GM12891 (cell line): ENCODE measurements at regions not wholly inside any gene's neighbourhood (a gene's known extent, or its start where the extent isn't known, plus 50 kb on each side); places are given as distances from the start of the nearest gene placed in this dataset.

ENCODE experiments used
- DNase-seq: peaks from one replicate; pipeline ENCODE4 v3.0.0; 2011; ENCODE audit warnings: low spot score; ENCODE audit not compliant: insufficient read length
- FAIRE-seq: peaks from 2 replicates; lab custom pipeline; 2011; peaks lifted over from hg19 to GRCh38; lab: Jason Lieb, UNC
- PAX5 ChIP-seq: IDR thresholded peaks from 2 replicates; pipeline ENCODE4 v1.6.1; 2011; ENCODE audit warnings: low read length, moderate library complexity, mild to moderate bottlenecking; ENCODE audit not compliant: insufficient read depth, severe bottlenecking
- POLR2A ChIP-seq: IDR thresholded peaks from 2 replicates; pipeline ENCODE4 v1.6.1; 2011; ENCODE audit warnings: low read depth, low read length, control low read depth
- POLR2AphosphoS5 ChIP-seq: IDR thresholded peaks from 2 replicates; pipeline ENCODE4 v1.6.1; 2011; ENCODE audit warnings: low read depth, low read length, control low read depth
- POU2F2 ChIP-seq: IDR thresholded peaks from 2 replicates; pipeline ENCODE4 v1.6.1; 2011; ENCODE audit warnings: low read depth, mild to moderate bottlenecking, control low read depth, low read length, moderate library complexity
- SPI1 ChIP-seq: IDR thresholded peaks from 2 replicates; pipeline ENCODE4 v1.6.1; 2011; ENCODE audit warnings: low read depth, low read length, control low read depth
- TAF1 ChIP-seq: IDR thresholded peaks from 2 replicates; pipeline ENCODE4 v1.6.1; 2011; ENCODE audit warnings: low read depth, low read length, control low read depth

DNA sequence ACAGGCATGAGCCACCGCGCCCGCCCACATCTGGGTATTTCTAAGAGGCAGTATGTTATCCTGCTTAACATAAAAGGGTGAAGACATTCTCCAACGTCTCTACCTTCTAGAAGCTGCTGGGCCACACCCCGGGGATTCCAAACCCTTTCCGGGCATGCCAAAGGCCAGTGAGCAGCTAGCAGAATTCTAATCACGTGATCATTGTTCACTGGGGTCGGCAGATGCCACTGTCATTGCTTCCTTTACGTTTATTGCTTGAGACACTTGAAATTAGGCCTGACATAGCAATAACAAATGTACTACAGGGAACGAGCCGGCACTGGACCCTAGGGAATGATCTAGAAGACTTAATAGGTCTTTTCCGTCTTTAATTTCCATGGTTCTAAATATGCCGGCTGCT is 141.2 kb upstream of the ZFHX3 start:
- TF ChIP-seq TAF1 (no peak), SPI1 (no peak), PAX5 (no peak), POLR2A (no peak), POU2F2 (no peak), POLR2AphosphoS5 (no peak)
- DNase-seq, result no peak
- FAIRE-seq, result no peak

DNA sequence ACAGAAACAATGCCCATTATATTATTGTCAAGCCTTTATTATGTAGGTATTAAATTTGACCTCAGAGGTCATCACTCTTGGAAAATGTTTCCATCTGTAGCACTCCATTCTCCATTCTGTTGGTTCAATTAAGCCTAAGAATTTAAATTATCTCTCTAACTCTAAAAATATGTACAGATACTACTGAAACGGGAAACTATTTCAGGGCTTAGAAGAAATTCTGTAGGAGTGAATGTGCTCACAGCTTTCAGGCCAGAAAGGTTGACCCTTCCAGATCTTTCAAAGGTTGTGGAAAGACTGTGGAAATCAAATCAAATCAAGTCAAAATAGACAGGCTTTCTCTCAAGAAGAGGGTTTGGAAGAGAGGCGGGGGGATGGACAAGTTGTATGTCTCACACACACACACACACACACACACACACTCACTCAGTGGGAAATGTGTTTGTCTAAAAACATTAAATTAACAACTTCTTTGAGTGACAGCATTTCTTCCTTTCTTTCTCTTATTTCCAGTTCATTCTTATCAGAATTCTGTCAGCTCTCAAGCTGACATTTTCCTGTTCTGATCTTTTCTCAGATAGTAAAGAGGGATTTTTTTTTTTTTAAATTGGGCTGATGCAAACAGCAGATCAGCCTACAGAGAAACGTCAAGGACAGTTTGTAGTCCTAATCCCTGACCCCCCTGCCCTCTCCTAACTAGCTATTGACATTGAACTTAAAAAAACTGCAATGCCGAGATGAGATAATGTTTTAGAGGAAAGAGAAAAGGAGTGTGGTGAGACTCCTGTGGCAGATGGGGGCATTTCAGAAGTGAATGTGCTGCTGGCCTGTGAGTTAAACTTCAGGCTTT is 139.0 kb upstream of the ZFHX3 start:
- no peak for FAIRE-seq
- TF ChIP-seq POU2F2 (no peak), PAX5 (no peak), POLR2A (no peak), TAF1 (no peak), SPI1 (no peak), POLR2AphosphoS5 (no peak)
- no peak for DNase-seq

DNA sequence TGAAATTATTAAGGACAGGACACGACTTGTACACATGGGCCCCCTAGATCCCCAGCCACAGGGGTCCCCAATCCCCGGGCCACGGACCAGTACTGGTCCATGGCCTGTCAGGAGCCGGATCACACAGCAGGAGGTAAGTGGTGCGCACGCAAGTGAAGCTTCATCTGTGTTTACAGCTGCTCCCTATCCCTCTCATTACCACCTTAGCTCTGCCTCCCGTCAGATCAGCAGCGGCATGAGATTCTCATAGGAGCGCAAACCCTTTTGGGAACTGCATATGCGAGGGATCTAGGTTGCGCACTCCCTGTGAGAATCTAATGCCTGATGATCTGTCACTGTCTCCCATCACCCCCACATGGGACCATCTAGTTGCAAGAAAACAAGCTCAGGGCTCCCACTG is 137.8 kb upstream of the ZFHX3 start:
- no peak for FAIRE-seq
- TF ChIP-seq PAX5 (no peak), POLR2AphosphoS5 (no peak), TAF1 (no peak)
- no peak for DNase-seq

DNA sequence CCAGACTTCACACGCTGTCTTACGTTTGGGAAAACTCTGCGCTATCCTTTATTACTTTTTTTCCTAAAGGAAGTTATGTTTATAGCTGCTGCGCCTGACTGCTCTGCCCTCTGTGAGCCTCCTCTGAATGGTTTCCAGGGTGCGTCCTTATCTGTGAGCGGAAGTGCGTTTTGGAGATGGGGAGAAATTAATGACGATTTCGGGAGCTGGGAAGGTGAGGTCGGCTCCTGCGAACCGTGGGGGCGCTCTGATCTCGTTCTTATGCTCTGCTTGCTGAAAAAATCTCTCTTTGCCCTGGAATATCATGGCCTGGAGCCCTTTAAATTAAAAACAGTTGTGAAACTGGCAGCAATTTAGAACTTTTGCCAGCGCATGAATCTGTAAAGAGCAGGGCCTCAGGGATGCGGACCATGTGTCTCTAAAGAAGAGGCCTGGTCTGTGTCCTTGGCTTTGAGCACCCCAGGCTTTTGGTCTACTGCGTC is 135.7 kb upstream of the ZFHX3 start:
- DNase-seq (no peak), FAIRE-seq (no peak)
- no peak for TF ChIP-seq SPI1
- TF ChIP-seq POU2F2, result no peak

DNA sequence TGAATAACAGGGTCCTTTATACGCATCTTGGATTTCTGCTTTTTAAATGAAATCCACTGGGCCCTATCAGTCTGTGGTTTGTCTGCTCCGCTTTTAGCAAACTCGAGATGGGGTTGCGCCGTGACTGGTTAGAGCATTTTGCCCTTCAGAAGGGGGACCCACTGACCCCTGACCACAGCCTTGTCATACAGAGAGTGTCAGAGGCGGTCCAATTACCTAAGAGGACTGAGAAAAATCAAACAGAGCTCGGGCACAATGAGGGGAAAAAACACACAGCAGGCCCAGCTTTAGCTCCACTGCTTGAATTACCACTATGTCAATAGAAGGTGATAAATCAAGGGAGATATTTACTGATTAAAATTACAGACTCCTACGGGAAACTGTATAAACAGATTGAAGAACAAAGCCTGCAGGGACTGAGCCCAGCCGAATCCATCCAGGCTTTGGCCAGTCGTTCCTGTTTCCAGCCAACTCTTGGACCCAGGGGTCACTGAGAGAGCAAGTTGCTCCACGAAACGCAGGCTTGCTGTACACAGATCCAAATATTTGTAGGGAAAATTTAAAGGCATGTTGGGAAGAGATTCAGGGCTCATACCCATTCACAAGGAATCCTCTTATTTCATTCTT is 131.9 kb upstream of the ZFHX3 start:
- DNase-seq, result no peak
- FAIRE-seq, result no peak
- peak; percentile 73 for TF ChIP-seq PAX5
- no peak for TF ChIP-seq TAF1
- no peak for TF ChIP-seq POLR2A
- TF ChIP-seq POLR2AphosphoS5, result no peak
- TF ChIP-seq POU2F2, result peak; percentile 57; the same call in 1 of the 2 replicates
- no peak for TF ChIP-seq SPI1

DNA sequence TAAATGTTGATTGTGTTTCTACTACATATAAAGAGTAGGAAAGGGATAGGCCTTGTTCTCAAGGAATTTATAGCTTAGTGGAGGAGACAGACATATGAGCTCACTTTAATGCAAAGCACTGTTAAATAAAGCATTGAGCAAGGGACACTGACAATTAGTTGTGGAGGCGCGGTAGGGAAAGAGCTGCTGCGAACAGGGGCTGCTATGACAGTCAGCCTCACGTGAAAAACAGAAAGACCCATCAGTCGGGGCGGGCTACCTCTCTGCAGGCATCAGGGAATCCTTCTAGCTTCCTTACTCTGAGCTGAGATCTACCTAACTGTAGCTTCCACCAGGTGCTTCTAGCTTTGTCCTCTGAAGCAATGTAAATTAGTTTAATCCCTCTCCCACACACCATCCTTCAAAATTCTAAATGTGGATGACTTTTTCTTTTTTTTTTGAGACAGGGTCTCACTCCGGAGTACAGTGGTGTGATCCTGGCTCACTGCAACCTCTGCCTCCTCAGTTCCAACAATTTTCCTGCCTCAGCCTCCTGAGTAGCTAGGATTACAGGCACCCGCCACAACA is 129.9 kb upstream of the ZFHX3 start:
- FAIRE-seq (no peak), DNase-seq (no peak)
- TF ChIP-seq TAF1 (no peak), SPI1 (no peak), PAX5 (no peak), POU2F2 (no peak), POLR2AphosphoS5 (no peak), POLR2A (no peak)

DNA sequence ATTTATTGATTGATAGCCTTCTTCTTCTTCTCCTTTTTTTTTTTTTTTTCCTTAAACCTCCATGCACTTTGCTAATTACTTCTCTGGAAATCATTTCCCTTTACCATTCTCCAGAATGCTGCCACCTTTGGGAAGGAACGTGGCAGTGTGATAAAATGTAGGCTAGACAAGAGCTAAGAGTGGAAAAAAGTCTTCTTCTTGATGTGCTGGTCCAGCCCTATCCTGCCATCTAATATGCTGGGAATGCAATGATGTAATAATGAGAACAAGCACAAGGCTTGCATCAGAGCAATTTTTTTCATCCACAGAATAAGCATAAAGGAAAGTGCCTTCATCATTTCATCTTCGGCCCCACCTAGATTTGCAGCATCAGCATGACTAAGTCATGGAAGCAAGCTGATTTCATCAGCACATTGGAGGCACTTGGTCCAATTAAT is 128.7 kb upstream of the ZFHX3 start:
- TF ChIP-seq POU2F2, result no peak
- no peak for TF ChIP-seq PAX5
- no peak for TF ChIP-seq TAF1
- TF ChIP-seq SPI1, result no peak
- no peak for TF ChIP-seq POLR2AphosphoS5
- TF ChIP-seq POLR2A, result no peak
- FAIRE-seq, result no peak

DNA sequence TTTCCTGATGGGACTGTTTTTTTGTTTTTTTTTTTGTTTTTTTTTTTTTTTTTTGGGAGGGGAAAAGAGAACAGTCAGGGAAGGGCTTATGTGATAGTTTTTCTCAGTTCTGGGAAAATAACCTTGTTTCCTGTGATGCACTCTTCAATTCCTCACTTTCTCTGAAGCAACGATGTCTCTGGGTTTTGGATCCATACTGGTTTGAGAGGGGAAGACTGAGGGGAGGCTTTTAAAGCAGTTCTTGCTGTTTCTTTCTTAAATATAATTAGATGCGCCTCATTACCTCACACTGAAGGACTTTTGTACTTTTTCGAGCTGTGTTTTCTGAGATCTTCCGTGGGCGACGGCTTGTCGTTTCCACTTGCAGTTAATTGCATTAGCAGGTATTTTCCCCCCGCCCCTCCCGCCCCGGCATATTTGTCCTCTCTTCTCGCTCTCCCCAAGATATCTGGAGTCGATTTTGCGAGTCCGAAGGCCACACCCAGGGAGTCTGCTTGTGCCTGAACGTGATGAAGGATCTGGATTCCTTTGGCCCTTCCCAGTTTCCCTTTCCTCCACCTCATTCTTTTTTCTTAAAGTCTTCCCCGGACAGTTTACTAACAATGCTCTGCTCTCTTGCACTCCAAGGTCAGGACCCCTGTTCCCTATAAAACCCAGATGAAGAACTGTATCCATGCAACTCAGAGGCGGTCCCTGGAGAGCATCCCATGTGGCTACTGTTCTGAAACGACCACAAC is 125.2 kb upstream of the ZFHX3 start:
- TF ChIP-seq SPI1, result no peak
- TF ChIP-seq POLR2A, result no peak
- no peak for TF ChIP-seq TAF1
- TF ChIP-seq POLR2AphosphoS5, result no peak
- TF ChIP-seq POU2F2, result no peak
- TF ChIP-seq PAX5, result no peak
- FAIRE-seq (no peak), DNase-seq (no peak)

More for the DNA sequence above, 128.7 kb upstream of the ZFHX3 start:
- no peak for DNase-seq

DNA sequence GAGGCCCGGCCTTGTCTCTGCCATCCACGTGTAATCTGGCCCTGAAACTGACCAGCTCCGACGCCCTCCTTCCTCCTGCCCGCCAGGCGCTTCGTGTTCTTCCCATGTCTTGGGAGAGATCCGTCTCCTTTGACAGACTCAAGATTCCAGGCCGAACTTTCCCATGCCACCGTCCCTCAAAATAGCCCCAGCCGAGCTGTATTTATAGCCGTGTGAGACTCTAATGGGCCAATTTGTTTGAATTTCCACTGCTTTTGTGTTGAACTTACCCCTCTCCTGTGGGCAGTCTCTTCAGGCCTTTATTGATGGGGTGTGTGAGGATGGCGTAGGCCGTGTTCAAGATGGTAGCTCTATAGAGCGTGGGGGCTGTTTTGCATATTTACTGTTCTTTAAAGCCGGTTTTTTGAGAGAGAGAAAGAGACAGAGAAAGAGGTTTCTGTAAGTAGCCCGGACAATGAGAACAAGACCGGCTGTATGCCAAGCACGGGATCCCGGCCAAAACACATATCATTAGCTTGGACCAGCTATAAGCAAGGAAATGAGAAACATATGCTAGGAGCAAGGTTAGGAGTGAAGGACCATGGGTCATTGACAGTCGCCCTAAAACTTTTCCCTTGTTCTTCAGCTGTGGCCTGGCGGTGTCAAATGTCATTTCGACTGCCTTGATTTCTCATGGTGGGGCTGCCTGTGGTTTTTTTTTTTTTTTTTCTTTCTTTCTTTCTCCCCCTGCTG is 124.5 kb upstream of the ZFHX3 start:
- no peak for DNase-seq

DNA sequence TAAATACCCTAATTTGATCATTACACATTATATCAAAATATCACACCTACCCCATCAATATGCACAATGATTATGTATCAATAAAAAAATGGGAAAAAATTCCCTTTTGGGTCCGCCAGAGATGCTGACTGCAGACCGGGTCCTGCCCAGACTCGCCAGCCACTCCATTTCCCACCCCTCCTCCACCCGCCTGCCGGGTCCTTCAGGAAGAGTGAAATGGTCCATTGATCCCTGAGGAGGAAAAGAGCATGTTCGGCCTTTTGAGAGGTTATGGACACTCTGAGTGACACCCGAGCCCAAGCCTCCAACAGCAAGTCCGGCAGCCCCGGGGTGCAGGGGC is 123.9 kb upstream of the ZFHX3 start:
- no peak for FAIRE-seq
- DNase-seq, result no peak
- no peak for TF ChIP-seq TAF1
- TF ChIP-seq POLR2AphosphoS5, result no peak
- TF ChIP-seq SPI1, result no peak
- TF ChIP-seq POLR2A, result no peak
- TF ChIP-seq PAX5, result no peak
- TF ChIP-seq POU2F2, result no peak

More for the DNA sequence above, 124.5 kb upstream of the ZFHX3 start:
- FAIRE-seq, result no peak
- TF ChIP-seq TAF1, result no peak
- TF ChIP-seq POLR2A, result no peak
